ENCODE measurements at regions not wholly inside any gene's neighbourhood (a gene's known extent, or its start where the extent isn't known, plus 50 kb on each side); places are given as distances from the start of the nearest gene placed in this dataset.

DNA sequence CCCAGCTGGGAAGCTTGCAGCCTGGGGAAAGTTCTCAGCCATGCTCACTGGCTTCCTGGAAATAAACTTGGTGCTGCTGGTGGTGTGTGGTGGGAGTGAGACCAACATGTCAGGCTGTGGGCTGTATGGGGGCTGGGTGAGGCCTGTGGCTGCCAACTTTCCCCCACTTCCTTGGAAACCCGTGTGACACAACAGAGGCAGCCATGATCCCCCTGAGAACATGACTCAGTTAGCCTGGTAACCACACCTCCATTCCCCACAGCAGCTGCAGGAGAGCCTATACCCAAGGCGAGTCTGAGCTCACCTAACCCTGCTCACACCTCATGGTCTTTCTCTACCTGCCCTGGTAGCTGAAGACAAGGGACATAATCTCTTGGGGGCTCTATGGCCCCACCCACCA, 72.7 kb upstream of the RGMB start:
- DNase-seq (ENCODE audit: low spot score), result no peak

DNA sequence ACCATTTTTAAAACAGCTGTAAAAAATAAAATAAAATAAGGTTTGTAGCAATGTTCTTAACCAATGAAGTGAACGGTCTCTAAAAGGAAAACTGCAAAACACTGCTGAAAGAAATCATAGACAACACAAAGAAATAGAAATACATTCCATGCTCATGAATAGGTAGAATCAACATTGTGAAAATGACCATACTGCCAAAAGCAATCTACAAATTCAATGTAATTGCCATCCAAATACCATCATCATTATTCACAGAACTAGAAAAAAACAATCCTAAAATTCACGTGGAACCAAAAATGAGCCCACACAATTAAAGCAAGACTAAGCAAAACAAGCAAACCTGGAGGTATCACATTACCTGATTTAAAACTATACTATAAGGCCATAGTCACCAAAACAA, 67.6 kb upstream of the RGMB start:
- no peak for DNase-seq (ENCODE audit: low spot score)

DNA sequence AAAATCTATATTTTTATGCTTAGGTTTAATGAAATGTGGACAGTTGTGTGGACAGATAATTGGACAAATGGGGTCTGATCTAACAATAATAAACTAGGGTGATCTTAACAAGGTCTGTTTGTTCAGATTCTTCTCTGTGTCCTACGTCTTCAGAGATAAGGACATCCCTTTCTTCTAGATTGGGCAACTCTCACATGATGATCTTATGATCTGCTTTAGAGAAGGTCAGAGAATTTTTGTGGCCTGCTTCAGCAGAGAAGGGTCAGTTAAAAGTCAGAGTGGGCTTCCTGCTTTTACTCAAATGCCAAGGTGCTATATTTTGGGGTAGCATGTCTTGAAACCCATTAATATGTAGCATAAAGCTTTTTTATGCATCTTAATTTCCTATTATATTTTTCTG, 63.8 kb upstream of the RGMB start:
- DNase-seq (ENCODE audit: low spot score), result no peak

DNA sequence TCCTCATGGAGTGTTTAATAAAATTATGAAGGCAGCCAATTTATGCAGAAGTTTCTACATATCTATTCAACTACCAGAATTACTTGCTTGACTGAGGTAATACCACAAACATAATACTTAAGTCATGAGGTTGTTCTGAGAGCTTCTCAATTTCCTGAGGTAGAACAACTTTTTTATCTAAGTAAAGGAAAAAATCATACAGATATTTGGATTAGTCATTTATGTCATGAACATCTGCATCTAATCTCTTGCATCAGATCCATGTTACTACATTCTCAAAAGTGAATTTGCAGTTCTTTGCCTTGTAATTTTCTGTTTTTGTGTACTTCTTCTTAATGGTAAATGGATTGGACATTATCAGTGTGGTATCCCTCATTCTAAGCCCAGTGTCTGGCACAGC, 60.4 kb upstream of the RGMB start:
- DNase-seq (ENCODE audit: low spot score), result no peak

DNA sequence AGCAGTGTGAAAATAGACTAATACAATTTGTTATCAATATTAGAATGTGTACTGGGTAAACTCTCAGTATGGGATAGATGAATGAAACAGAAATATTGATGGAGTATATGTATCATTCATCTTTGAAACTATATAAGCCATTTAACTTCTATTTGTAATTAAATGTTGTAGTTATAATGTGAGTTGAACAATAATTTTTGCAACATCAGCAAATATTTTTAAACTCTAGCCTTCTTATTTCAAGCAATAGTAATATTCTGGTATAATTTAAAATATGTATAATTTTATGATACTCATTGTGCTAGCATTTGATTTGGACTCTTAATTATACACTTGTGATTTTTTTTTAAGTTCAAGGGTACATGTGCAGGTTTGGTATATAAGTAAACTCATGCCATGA, 59.6 kb upstream of the RGMB start:
- no peak for DNase-seq (ENCODE audit: low spot score)

DNA sequence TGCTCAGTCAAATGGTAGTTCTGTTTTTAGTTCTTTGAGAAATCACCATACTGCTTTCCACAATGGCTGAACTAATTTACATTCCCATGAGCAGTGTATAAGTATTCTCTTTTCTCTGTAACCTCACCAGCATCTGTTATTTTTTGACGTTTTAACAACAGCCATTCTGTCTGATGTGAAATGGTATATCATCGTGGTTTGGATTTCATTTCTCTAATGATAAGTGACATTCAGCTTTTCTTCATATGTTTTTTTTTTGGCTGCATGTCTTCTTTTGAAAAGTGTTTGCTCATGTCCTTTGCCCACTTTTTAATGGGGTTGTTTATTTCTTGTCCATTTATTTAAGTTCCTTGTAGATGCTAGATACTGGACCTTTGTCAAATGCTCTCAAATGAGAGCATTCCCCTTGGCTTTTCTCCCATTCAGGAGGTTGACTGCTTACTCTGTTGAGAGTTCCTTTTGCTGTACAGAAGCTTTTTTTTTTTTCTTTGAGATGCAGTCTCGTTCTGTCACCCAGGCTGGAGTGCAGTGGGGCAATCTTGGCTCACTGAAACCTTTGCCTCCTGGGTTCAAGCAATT, 58.7 kb upstream of the RGMB start:
- DNase-seq (ENCODE audit: low spot score), result no peak

DNA sequence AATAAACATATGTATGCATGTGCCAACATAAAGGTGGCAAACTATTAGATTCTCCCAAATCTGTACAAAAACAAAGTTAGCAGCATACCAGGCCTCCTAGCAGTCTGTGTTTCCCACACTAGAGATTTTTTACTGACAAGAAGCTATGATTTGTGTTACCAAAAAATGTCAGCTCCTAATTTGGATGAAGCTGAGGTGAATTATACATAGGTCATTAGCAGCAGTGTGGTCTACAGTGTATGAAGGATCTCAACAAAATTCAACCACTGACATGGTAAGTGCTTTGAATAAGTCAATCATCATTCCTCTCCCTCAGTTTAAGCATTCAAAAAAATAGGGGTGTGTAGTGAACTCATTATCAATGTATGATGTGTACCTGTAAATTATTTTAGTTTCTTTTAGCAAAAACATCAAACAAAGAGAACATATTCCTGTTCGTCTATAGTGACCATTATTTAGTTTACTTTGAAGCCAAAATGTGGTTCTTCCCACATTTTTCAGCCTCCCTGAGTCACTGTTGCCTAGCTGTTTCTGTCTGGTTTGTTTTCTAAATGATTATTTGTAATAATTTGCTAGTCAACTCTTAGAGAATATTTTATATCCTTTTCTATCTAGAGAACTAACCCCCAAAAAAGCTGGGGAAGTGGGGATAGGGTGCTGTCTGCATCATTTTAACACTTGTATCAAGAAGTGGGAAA, 52.1 kb upstream of the RGMB start:
- no peak for DNase-seq (ENCODE audit: low spot score)

DNA sequence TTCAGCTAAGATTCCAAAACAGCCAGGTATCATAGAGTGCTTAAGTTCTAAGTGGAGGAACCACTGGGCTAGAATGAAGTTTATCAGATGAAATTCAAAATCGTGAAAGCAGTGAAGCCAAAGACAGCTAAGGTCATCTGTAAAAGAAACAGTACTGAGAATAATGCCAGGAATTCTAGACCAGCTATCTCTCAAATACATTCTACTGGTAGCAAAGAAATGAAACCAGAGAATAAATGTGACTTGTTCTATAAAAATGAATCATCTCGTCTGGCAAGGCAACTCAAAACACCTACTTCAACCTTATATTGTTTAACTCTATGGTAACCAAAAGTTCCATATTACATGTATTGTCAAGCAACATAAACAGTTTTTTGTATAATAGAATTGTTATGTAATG, 51.3 kb upstream of the RGMB start:
- DNase-seq (ENCODE audit: low spot score), result no peak

DNA sequence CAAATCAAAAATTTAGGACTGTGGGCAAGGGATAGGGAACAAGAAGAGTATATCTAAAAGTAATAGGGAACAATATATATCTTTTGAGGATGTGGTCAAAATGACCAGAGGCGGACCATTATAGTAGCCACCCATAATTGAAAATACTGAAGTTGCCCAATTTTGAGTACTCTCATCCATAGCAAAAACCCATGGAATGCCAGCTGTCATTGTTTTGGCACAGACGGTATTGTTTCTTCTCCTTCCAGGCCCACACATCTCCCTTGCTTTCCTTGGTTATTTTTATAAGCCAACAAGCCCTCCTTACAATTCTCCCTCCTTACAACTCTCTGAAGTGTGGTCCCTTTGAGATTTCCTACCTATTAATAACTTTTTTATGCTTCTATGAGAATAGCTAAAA, 50.4 kb upstream of the RGMB start:
- no peak for DNase-seq (ENCODE audit: low spot score)

Data from CD4-positive, alpha-beta T cell treated with Interleukin-6 at 100 ng/mL for 8 hours (primary cell).